ENCODE measurements at regions not wholly inside any gene's neighbourhood (a gene's known extent, or its start where the extent isn't known, plus 50 kb on each side); places are given as distances from the start of the nearest gene placed in this dataset.

GRCh38 chr10:121070275-121071070 lies 219.3 kb downstream of the WDR11 start:
- no peak for DNase-seq (ENCODE audit: low read depth in 3 of 3)

GRCh38 chr10:121071901-121072300 lies 220.7 kb downstream of the WDR11 start:
- no peak for DNase-seq (ENCODE audit: low read depth in 3 of 3)

GRCh38 chr10:121073728-121074127 lies 222.6 kb downstream of the WDR11 start:
- DNase-seq (ENCODE audit: low read depth in 3 of 3) = no peak

GRCh38 chr10:121076776-121077715 lies 225.9 kb downstream of the WDR11 start:
- no peak for DNase-seq (ENCODE audit: low read depth in 3 of 3)

- no peak for DNase-seq (ENCODE audit: low read depth in 3 of 3)
Observed at GRCh38 chr10:121078036-121078435, 226.9 kb downstream of the WDR11 start.

GRCh38 chr10:121078672-121079102 lies 227.5 kb downstream of the WDR11 start:
- DNase-seq (ENCODE audit: low read depth in 3 of 3) = no peak

GRCh38 chr10:121079226-121079625 lies 228.1 kb downstream of the WDR11 start:
- DNase-seq (ENCODE audit: low read depth in 3 of 3) = no peak

GRCh38 chr10:121080281-121080891 lies 229.2 kb downstream of the WDR11 start:
- DNase-seq (ENCODE audit: low read depth in 3 of 3) = no peak

- DNase-seq (ENCODE audit: low read depth in 3 of 3) = no peak
Observed at GRCh38 chr10:121081306-121081705, 230.1 kb downstream of the WDR11 start.

GRCh38 chr10:121082984-121083383 lies 231.8 kb downstream of the WDR11 start:
- no peak for DNase-seq (ENCODE audit: low read depth in 3 of 3)

- no peak for DNase-seq (ENCODE audit: low read depth in 3 of 3)
Observed at GRCh38 chr10:121084016-121084674, 233.0 kb downstream of the WDR11 start.

- DNase-seq (ENCODE audit: low read depth in 3 of 3) = no peak
Observed at GRCh38 chr10:121084675-121085070, 233.5 kb downstream of the WDR11 start.

GRCh38 chr10:121085367-121085766 lies 234.2 kb downstream of the WDR11 start:
- DNase-seq (ENCODE audit: low read depth in 3 of 3) = no peak

GRCh38 chr10:121087129-121087528 lies 236.0 kb downstream of the WDR11 start:
- DNase-seq (ENCODE audit: low read depth in 3 of 3) = no peak

GRCh38 chr10:121087688-121088087 lies 236.5 kb downstream of the WDR11 start:
- no peak for DNase-seq (ENCODE audit: low read depth in 3 of 3)

- DNase-seq (ENCODE audit: low read depth in 3 of 3) = no peak
Observed at GRCh38 chr10:121088524-121088923, 237.4 kb downstream of the WDR11 start.

- DNase-seq (ENCODE audit: low read depth in 3 of 3) = no peak
Observed at GRCh38 chr10:121089434-121089833, 238.3 kb downstream of the WDR11 start.

- no peak for DNase-seq (ENCODE audit: low read depth in 3 of 3)
Observed at GRCh38 chr10:121091961-121092719, 241.0 kb downstream of the WDR11 start.

GRCh38 chr10:121092720-121093095 lies 241.5 kb downstream of the WDR11 start:
- no peak for DNase-seq (ENCODE audit: low read depth in 3 of 3)

GRCh38 chr10:121096617-121097431 lies 245.7 kb downstream of the WDR11 start:
- DNase-seq (ENCODE audit: low read depth in 3 of 3) = no peak

Data from stimulated activated CD4-positive, alpha-beta T cell treated with anti-CD3 and anti-CD28 coated beads, TNF-alpha, amount 100 ng/mL, for 24 hours (primary cell).